GM12892 (cell line): ENCODE measurements at regions not wholly inside any gene's neighbourhood (a gene's known extent, or its start where the extent isn't known, plus 50 kb on each side); places are given as distances from the start of the nearest gene placed in this dataset.

Source experiments
- POLR2A ChIP-seq: IDR thresholded peaks from 2 replicates; pipeline ENCODE4 v1.6.1; 2011; ENCODE audit warnings: low read depth, low read length, control low read depth
- POLR2AphosphoS5 ChIP-seq: IDR thresholded peaks from 2 replicates; pipeline ENCODE4 v1.6.1; 2011; ENCODE audit warnings: low read depth, low read length, control low read depth
- TAF1 ChIP-seq: IDR thresholded peaks from 2 replicates; pipeline ENCODE4 v1.6.1; 2011; ENCODE audit warnings: low read depth, mild to moderate bottlenecking, control low read depth, low read length, borderline replicate concordance

- TF ChIP-seq POLR2A, result no peak
- TF ChIP-seq TAF1, result no peak
- TF ChIP-seq POLR2AphosphoS5, result no peak
Measured at GRCh38 chr16:65295527-65295926, 173.7 kb upstream of the CDH11 start.
